ENCODE measurements at regions not wholly inside any gene's neighbourhood (a gene's known extent, or its start where the extent isn't known, plus 50 kb on each side); places are given as distances from the start of the nearest gene placed in this dataset.
"Not testable (repeated sequence)": the region's sequence is repeated elsewhere in the genome, so short reads cannot be mapped to it uniquely, and the experiment has no call there.

DNA sequence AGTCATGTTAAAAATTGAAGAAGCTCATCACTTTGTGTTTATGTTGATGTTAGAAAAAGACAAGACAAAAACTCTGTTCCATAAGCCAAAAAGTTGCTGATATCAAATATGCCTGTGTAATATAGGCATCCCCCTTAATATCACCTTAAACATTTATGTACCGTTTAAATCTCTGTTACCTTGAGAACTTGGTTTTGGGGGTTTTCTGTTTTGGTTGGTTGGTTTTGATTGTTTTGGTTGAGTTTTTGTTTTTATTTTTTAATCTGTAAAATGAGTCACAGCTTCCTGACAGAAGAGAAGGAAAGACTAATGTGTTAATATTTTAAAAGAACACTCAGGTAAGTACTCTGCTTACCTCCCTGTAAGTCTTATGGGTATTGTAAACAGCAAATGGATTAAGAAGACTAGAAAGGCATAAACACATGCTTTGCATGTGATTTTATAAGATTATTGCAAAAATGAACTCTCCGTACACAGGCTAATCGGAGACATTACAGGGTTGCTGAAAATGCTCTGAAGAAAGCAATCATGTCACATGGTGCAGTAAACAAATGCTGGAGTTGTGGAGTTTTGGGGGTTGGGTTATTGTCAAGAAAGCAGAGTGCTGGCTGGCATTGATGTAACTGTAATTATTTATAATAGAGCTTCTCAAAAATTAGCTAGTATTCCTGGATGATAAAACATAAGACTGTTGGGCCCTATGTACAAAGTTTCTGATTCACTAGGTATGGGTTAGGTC lies 69.5 kb upstream of the MBNL1 start:
- no peak for DNase-seq

GRCh38 chr3:152200476-152201420 lies 68.0 kb upstream of the MBNL1 start:
- DNase-seq, result no peak

- peak; percentile 20 for DNase-seq
Observed at GRCh38 chr3:152202976-152203626, 65.6 kb upstream of the MBNL1 start.

- peak; percentile 35 for DNase-seq
Observed at GRCh38 chr3:152203652-152204051, 65.1 kb upstream of the MBNL1 start.

- DNase-seq, result no peak
Observed at GRCh38 chr3:152204218-152204617, 64.5 kb upstream of the MBNL1 start.

DNA sequence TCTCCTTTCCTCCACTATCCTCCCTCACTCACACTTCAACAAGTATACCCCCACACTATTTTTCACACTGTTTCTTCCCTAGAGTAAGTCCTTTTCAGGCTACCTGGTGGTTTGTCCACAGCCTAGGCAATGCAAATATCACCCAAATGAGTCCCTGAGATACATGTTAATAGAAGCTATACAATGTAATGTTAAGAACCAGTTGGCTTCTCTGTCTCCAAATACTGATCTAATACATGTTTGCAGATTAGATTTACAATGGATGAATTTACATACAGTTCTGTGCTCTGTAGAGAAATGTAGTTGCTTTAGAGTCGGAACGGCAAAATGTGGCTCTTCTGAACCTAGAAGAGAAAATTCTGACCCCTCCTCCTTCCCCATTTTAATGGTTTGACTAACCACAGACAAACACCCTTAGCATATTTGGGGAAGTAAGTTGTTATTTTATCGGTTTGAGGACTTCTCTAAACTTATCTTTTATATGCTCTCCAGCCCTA lies 63.6 kb upstream of the MBNL1 start:
- DNase-seq, result no peak

DNA sequence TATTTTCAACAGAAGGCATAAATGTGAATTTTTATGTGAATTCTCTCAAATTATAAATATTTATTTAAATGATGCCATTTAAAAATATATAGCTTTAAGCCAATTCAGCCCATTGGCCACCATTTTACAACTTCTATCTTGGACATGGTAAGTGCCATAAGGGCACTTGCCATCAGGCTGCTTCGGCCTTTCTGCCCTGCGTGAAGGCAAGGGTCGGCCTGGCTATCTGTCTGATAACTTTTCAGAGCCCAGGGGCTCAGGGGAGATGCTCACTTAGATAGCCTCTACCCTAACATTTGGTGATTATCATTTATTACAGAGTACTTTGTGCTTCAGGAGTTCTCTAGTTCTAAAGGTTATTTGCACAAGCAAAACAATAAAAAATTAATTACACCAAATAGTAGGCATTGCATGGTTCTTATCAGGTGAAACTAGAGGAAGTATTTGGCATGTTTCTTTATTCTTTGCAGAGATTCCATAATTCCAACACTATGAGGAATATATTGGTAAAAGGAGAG lies 62.4 kb upstream of the MBNL1 start:
- no peak for DNase-seq

DNA sequence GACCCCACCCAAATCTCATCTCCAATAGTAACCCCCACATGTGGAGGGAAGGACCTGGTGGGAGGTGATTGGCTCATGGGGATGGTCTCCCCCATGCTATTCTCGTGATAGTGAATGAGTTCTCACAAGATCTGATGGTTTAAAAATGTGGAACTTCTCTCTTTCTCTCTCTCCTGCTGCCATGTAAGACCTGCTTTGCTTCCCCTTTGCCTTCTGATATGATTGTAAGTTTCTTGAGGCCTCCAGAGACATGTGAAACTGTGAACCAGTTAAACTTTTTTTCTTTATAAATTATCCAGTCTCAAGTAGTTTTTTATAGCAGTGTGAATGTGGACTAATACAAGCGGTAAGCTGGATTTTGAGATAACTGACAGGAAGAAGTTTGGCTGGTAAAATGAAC lies 60.3 kb upstream of the MBNL1 start:
- no peak for DNase-seq

DNA sequence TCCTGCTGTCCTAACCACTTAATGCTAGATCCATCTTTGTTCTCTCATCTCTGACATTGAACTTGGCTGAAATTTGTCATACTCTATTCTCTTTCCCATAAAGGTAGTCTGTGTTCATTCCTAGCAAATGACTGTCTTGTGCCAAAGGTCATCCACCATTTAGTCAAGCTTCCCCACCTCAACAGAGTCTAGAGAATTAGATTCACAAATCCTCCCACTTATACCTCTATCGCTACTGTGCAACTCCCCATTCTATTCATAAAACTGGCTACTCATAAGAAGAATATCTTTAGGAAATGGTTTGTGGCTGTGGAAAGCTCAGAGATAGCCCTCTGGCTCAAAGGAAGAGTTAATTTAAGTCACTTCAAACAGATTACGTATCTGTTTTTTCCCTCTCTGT lies 59.7 kb upstream of the MBNL1 start:
- no peak for DNase-seq

DNA sequence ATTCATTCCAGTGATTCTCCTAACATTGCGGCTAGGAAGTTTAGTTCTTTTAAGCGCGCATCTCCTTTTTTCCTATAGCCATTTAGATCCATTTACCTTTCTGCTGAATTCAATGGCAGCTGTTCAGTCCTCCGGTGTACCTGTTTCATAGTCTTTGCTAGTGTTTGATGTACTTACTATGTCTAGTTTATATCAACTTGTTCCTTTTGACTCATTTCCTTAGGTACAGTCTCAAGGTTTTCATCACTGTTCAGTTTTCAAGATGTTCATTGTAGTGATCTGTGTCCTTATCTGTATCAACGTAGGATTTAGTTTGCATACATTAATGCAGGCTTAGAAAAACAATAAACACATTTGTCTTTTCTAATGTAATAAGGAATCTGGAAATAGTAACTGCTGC lies 59.0 kb upstream of the MBNL1 start:
- no peak for DNase-seq

DNA sequence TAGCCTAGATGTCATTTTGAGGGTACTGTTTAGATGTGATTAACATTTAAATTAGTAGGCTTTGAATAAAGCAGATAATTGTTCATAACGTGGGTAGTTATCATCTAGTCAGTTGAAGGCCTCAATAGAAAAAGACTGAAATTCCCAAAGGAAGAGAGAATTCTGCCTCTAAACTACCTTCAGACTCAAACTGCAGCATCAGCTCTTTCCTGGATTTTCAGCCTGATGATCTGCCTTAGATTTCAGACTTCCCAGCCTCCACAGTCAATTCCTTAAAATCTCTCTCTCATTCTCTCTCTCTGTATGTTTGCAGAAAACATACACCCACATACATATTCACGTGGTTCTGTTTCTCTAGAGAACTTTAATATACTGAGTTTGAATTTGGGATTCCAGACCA lies 58.0 kb upstream of the MBNL1 start:
- no peak for DNase-seq

GRCh38 chr3:152211655-152212054 lies 57.1 kb upstream of the MBNL1 start:
- no peak for DNase-seq

GRCh38 chr3:152213203-152213602 lies 55.5 kb upstream of the MBNL1 start:
- peak; percentile 28 for DNase-seq

DNA sequence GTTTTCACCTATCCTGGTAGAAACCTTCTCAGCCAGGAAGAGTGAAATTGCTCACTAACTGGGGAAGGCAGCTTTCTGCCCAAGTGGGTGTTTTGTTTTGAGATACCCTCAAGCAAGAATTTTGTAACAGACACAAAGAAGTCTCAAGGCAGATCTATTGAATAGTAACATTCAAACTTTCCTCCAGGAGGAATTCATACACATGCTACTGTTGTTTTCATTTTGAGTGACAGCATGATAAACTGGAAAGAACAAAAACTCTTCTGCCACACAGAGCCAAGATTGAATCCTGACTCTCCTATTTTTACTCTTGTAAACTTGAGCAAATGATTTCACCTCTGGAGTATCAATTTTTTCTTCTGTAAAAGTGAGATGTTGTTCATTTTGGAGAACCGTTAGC lies 54.8 kb upstream of the MBNL1 start:
- DNase-seq, result no peak

DNA sequence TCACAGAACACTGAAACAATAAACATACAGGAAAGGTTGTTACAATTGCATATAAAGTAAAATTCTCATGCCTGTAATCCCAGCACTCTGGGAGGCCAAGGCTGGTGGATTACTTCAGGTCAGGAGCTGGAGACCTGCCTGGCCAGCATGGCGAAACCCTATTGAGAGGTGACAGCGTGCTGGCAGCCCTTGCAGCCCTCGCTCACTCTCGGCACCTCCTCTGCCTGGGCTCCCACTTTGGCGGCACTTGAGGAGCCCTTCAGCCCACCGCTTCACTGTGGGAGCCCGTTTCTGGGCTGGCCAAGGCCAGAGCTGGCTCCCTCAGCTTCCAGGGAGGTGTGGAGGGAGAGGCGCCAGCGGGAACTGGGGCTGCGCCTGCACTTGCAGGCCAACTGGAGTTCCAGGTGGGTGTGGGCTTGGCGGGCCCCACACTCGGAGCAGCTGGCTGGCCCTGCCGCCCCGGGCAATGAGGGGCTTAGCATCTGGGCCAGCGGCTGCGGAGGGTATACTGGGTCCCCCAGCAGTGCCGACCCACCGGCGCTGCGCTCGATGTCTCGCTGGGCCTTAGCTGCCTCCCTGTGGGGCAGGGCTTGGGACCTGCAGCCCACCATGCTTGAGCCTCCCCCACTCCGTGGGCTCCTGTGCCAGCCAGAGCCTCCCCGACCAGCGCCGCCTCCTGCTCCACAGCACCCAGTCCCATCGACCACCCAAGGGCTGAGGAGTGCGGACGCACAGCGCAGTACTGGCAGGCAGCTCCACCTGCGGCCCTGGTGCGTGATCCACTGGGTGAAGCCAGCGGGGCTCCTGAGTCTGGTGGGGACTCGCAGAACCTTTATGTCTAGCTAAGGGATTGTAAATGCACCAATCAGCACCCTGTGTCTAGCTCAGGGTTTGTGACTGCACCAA lies 51.5 kb upstream of the MBNL1 start:
- DNase-seq, result not testable (repeated sequence)

DNA sequence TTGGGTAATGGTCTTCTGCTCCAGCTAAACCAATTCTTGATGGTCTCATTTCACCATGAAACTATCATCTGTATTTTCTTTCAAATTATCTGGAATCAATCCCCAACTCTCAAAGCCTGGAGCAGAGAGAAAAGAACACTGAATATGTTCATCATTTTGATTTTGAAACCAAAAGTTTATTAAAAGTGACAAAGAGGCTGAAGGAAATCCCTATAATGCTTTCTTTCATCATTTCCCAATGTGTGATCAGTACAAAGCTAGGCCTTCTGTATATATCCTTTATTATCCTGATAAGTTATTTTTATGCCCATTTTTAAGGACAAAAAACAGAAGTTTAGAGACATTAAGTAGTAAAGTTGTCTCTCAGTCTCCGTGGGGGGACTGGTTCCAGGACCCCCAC lies 50.1 kb upstream of the MBNL1 start:
- no peak for DNase-seq

All from HCEC 1CT (cell line).